ENCODE measurements at regions not wholly inside any gene's neighbourhood (a gene's known extent, or its start where the extent isn't known, plus 50 kb on each side); places are given as distances from the start of the nearest gene placed in this dataset.

DNA sequence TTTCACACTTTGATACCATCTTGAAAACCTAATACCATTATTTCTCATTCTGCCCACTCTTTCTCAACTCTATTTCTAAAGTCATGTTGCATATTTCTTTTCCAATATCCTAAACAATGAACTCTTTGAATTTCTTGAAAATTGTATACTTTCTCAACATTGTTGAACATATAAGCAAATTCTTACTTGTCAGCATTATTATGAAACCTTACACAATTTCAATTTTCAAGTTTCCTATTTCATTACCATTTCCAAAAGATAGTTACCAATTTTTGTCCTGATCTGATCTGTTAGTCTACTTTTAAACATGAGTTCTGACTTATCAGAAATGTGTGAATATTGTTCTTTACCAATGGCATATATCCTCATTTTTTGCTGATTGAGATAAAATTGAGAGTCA, 806.3 kb upstream of the IGFBP7 start:
- no peak for TF ChIP-seq EZH2phosphoT487 (IDR thresholded peaks at IDR 0.05; ENCODE audit: borderline replicate concordance, low read length)
- TF ChIP-seq, protein P1, sequence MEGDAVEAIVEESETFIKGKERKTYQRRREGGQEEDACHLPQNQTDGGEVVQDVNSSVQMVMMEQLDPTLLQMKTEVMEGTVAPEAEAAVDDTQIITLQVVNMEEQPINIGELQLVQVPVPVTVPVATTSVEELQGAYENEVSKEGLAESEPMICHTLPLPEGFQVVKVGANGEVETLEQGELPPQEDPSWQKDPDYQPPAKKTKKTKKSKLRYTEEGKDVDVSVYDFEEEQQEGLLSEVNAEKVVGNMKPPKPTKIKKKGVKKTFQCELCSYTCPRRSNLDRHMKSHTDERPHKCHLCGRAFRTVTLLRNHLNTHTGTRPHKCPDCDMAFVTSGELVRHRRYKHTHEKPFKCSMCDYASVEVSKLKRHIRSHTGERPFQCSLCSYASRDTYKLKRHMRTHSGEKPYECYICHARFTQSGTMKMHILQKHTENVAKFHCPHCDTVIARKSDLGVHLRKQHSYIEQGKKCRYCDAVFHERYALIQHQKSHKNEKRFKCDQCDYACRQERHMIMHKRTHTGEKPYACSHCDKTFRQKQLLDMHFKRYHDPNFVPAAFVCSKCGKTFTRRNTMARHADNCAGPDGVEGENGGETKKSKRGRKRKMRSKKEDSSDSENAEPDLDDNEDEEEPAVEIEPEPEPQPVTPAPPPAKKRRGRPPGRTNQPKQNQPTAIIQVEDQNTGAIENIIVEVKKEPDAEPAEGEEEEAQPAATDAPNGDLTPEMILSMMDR (IDR thresholded peaks at IDR 0.05; ENCODE audit: low read depth, low read length, poor library complexity, severe bottlenecking), result no peak
- Histone ChIP-seq H3K9me3 (ENCODE audit: control insufficient read depth, insufficient read depth, low read length) (no peaks in the 10 kb centered on the region), H3K36me3 (ENCODE audit: control insufficient read depth, low read length) (no peaks in the 10 kb centered on the region), H3K27me3 (ENCODE audit: control insufficient read depth, low read length) (no peaks in the 10 kb centered on the region), H3F3A (ENCODE audit: control insufficient read depth, insufficient read depth) (no peaks in the 10 kb centered on the region), H4K20me1 (ENCODE audit: control insufficient read depth, insufficient read depth, low read depth, low read length) (no peaks in the 10 kb centered on the region), H3K4me2 (ENCODE audit: low read length) (no peak overlapping the region), H3K79me2 (ENCODE audit: control insufficient read depth, low read length) (no peaks in the 10 kb centered on the region), H3K9me2 (replicated peaks; ENCODE audit: control insufficient read depth, low read length) (no peaks in the 10 kb centered on the region), H3K4me3 (ENCODE audit: low read length) (no peak overlapping the region), H3K4me1 (ENCODE audit: control insufficient read depth, low read length) (no peaks in the 10 kb centered on the region), H3K27ac (ENCODE audit: low read depth, low read length) (no peak overlapping the region)

DNA sequence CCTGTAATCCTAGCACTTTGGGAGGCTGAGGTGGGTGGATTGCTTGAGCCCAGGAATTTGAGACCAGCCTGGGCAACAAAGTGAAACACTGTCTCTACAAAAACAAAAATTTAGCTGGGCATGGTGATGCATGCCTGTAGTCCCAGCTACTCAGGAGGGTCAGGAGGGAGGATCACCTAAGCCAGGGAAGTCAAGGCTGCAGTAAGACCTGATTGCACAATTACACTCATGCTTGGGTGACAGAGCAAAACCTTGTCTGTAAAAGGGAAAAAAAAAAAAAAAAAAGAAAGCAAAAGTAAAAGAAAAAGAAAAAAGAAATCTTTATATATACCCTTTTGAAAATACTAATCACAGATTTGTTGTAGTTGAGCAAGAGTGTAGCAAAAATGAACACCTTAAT, 801.0 kb upstream of the IGFBP7 start:
- H3K79me2 ChIP-seq (ENCODE audit: control insufficient read depth, low read length), result no peaks in the 10 kb centered on the region
- H3K36me3 ChIP-seq (ENCODE audit: control insufficient read depth, low read length), result no peaks in the 10 kb centered on the region
- H3K9me3 ChIP-seq (ENCODE audit: control insufficient read depth, insufficient read depth, low read length), result no peaks in the 10 kb centered on the region
- H4K20me1 ChIP-seq (ENCODE audit: control insufficient read depth, insufficient read depth, low read depth, low read length), result no peaks in the 10 kb centered on the region
- H3K27me3 ChIP-seq (ENCODE audit: control insufficient read depth, low read length), result no peaks in the 10 kb centered on the region
- no peak overlapping the region for H3K4me2 ChIP-seq (ENCODE audit: low read length)
- H3K9me2 ChIP-seq (replicated peaks; ENCODE audit: control insufficient read depth, low read length), result no peaks in the 10 kb centered on the region
- H3K4me1 ChIP-seq (ENCODE audit: control insufficient read depth, low read length), result no peaks in the 10 kb centered on the region
- H3K27ac ChIP-seq (ENCODE audit: low read depth, low read length), result no peak overlapping the region
- no peaks in the 10 kb centered on the region for H3F3A ChIP-seq (ENCODE audit: control insufficient read depth, insufficient read depth)
- TF ChIP-seq EZH2phosphoT487 (IDR thresholded peaks at IDR 0.05; ENCODE audit: borderline replicate concordance, low read length), result no peak
- TF ChIP-seq, protein P1 (IDR thresholded peaks at IDR 0.05; ENCODE audit: low read depth, low read length, poor library complexity, severe bottlenecking), result no peak
- no peak overlapping the region for H3K4me3 ChIP-seq (ENCODE audit: low read length)

DNA sequence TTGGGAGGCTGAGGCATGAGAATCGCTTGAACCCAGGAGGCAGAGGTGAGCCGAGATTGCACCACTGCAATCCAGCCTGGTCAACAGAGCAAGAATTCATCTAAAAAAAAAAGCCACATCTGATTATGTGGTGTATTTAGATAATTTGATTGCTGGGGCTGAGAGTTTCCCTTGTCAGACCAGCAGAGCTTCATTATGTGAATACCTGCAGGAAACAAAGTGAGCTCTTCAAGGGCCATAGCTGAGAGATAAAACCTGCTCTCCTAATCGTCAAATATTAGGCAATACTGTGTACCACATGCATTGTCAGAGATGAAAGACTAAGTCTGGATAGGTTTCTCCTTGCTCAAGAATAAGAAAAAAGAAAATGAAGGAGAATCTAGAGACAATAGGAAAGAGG, 800.0 kb upstream of the IGFBP7 start:
- Histone ChIP-seq H3K27me3 (ENCODE audit: control insufficient read depth, low read length) (no peaks in the 10 kb centered on the region), H3K36me3 (ENCODE audit: control insufficient read depth, low read length) (no peaks in the 10 kb centered on the region), H3F3A (ENCODE audit: control insufficient read depth, insufficient read depth) (no peaks in the 10 kb centered on the region), H3K4me3 (ENCODE audit: low read length) (no peak overlapping the region), H3K79me2 (ENCODE audit: control insufficient read depth, low read length) (no peaks in the 10 kb centered on the region), H3K4me1 (ENCODE audit: control insufficient read depth, low read length) (no peaks in the 10 kb centered on the region), H3K9me3 (ENCODE audit: control insufficient read depth, insufficient read depth, low read length) (no peaks in the 10 kb centered on the region), H3K27ac (ENCODE audit: low read depth, low read length) (no peak overlapping the region), H4K20me1 (ENCODE audit: control insufficient read depth, insufficient read depth, low read depth, low read length) (no peaks in the 10 kb centered on the region), H3K4me2 (ENCODE audit: low read length) (no peak overlapping the region), H3K9me2 (replicated peaks; ENCODE audit: control insufficient read depth, low read length) (no peaks in the 10 kb centered on the region)
- TF ChIP-seq, protein P1 (IDR thresholded peaks at IDR 0.05; ENCODE audit: low read depth, low read length, poor library complexity, severe bottlenecking), result no peak

DNA sequence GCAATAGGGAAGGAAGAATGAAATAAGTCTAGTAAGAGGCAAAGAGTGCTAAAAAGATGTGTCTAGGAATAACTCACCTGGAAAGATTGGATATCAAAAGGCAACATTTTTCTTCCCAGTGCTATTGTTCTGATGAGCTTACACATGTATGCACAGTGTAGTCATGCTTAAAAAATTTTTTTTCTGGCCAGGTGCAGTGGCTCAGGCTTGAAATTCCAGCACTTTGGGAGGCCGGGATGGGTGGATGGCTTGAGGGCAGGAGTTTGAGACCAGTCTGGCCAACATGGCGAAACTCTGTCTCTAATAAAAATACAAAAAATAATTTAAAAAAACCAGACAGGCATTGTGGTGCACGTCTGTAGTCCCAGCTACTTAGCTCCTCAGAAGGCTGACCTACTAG, 795.8 kb upstream of the IGFBP7 start:
- no peaks in the 10 kb centered on the region for H3F3A ChIP-seq (ENCODE audit: control insufficient read depth, insufficient read depth)
- no peak overlapping the region for H3K27ac ChIP-seq (ENCODE audit: low read depth, low read length)
- H3K4me2 ChIP-seq (ENCODE audit: low read length), result no peak overlapping the region
- H3K9me3 ChIP-seq (ENCODE audit: control insufficient read depth, insufficient read depth, low read length), result no peaks in the 10 kb centered on the region
- no peaks in the 10 kb centered on the region for H4K20me1 ChIP-seq (ENCODE audit: control insufficient read depth, insufficient read depth, low read depth, low read length)
- H3K36me3 ChIP-seq (ENCODE audit: control insufficient read depth, low read length), result no peaks in the 10 kb centered on the region
- no peak overlapping the region for H3K4me3 ChIP-seq (ENCODE audit: low read length)
- no peaks in the 10 kb centered on the region for H3K9me2 ChIP-seq (replicated peaks; ENCODE audit: control insufficient read depth, low read length)
- no peaks in the 10 kb centered on the region for H3K79me2 ChIP-seq (ENCODE audit: control insufficient read depth, low read length)
- TF ChIP-seq, protein P1 (IDR thresholded peaks at IDR 0.05; ENCODE audit: low read depth, low read length, poor library complexity, severe bottlenecking), result no peak
- TF ChIP-seq EZH2phosphoT487 (IDR thresholded peaks at IDR 0.05; ENCODE audit: borderline replicate concordance, low read length), result no peak
- no peaks in the 10 kb centered on the region for H3K4me1 ChIP-seq (ENCODE audit: control insufficient read depth, low read length)
- H3K27me3 ChIP-seq (ENCODE audit: control insufficient read depth, low read length), result no peaks in the 10 kb centered on the region

Data from DOHH2 (cell line).